Astrocyte (in vitro differentiated cells and primary cell): ENCODE measurements at regions not wholly inside any gene's neighbourhood (a gene's known extent, or its start where the extent isn't known, plus 50 kb on each side); places are given as distances from the start of the nearest gene placed in this dataset.
"Not testable (repeated sequence)": the region's sequence is repeated elsewhere in the genome, so short reads cannot be mapped to it uniquely, and the experiment has no call there.

Source experiments
- EZH2 ChIP-seq: IDR thresholded peaks from 2 replicates; pipeline ENCODE4 v1.6.1; 2012; ENCODE audit warnings: mild to moderate bottlenecking, low read length, inconsistent platforms; ENCODE audit not compliant: insufficient read depth
- TF ChIP-seq, protein P1 (sequence below): IDR thresholded peaks from 2 replicates; pipeline ENCODE4 v1.5.1; 2011; ENCODE audit warnings: low read depth, mild to moderate bottlenecking, inconsistent platforms, low read length, moderate library complexity; ENCODE audit not compliant: insufficient read depth

DNA sequence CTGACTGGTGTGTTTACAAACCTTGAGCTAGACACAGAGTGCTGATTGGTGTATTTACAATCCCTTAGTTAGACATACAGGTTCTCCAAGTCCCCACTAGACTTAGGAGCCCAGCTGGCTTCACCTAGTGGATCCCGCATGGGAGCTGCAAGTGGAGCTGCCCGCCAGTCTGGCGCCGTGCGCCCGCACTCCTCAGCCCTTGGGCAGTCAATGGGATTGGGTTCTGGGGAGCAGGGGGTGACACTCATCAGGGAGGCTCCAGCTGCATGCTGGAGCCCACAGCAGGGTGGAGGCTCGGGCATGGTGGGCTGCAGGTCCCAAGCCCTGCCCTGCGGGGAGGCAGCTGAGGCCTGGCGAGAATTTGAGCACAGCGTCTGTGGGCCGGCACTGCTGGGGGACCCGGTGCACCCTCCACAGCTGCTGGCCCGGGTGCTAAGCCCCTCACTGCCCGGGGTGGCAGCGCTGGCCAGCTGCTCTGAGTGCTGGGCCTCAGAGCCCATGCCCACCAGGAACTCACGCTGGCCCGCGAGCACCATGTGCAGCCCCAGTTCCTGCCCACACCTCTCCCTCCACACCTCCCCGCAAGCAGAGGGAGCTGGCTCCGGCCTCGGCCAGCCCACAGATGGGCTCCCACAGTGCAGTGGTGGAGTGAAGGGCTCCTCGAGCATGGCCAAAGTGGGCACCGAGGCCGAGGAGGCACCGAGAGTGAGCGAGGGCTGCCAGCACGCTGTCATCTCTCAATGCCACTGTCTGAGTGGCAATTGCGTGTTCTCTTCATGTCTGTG, 290.6 kb upstream of the RGPD4 start:
- not testable (repeated sequence) for TF ChIP-seq EZH2
- TF ChIP-seq, protein P1, sequence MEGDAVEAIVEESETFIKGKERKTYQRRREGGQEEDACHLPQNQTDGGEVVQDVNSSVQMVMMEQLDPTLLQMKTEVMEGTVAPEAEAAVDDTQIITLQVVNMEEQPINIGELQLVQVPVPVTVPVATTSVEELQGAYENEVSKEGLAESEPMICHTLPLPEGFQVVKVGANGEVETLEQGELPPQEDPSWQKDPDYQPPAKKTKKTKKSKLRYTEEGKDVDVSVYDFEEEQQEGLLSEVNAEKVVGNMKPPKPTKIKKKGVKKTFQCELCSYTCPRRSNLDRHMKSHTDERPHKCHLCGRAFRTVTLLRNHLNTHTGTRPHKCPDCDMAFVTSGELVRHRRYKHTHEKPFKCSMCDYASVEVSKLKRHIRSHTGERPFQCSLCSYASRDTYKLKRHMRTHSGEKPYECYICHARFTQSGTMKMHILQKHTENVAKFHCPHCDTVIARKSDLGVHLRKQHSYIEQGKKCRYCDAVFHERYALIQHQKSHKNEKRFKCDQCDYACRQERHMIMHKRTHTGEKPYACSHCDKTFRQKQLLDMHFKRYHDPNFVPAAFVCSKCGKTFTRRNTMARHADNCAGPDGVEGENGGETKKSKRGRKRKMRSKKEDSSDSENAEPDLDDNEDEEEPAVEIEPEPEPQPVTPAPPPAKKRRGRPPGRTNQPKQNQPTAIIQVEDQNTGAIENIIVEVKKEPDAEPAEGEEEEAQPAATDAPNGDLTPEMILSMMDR, result not testable (repeated sequence)
